Breast epithelium (tissue), 4 donors: ENCODE measurements at regions not wholly inside any gene's neighbourhood (a gene's known extent, or its start where the extent isn't known, plus 50 kb on each side); places are given as distances from the start of the nearest gene placed in this dataset.

Source experiments
- DNase-seq, 2 donors: peaks; one replicate each; pipeline ENCODE4 v3.0.0-alpha.2; 2019; ENCODE audit warnings: low spot score in 2 of 2
- H3K27ac ChIP-seq, 2 donors: fragments of 200-600 bp; sonication (generic) in 1 of 2; one replicate each; pipeline ENCODE4 v1.5.1; 2016 to 2019; ENCODE audit warnings: mild to moderate bottlenecking in 1 of 2
- H3K27me3 ChIP-seq, 2 donors: fragments of 200-600 bp; sonication (generic) in 1 of 2; one replicate each; pipeline versions ENCODE4 v1.5.1 to v1.6.0; 2017 to 2019; ENCODE audit warnings: control low read depth in 1 of 2, mild to moderate bottlenecking in 1 of 2
- H3K36me3 ChIP-seq: fragments of 200-600 bp; one replicate; pipeline ENCODE4 v1.5.1; 2019
- H3K4me1 ChIP-seq, 2 donors: fragments of 200-600 bp; sonication (generic); one replicate each; pipeline ENCODE4 v1.5.1; 2016 to 2019; ENCODE audit warnings: control low read depth in 1 of 2
- H3K4me3 ChIP-seq, 3 donors: fragments of 200-600 bp; sonication (generic); 1 replicate in 2 of 3; 2 replicates in 1 of 3; pipeline ENCODE4 v1.5.1; 2016 to 2019; ENCODE audit warnings: mild to moderate bottlenecking in 3 of 3, moderate library complexity in 2 of 3
- H3K9me3 ChIP-seq, 2 donors: fragments of 200-600 bp; sonication (generic) in 1 of 2; one replicate each; pipeline ENCODE4 v1.5.1; 2016 to 2019; ENCODE audit warnings: control low read depth in 1 of 2
- POLR2A ChIP-seq: fragments of 450-650 bp; IDR thresholded peaks from one replicate; pipeline ENCODE4 v1.6.1; 2016; ENCODE audit warnings: antibody characterized with exemption, mild to moderate bottlenecking, moderate library complexity
- POLR2AphosphoS5 ChIP-seq, 3 donors: sonication (generic); formaldehyde crosslinking; IDR thresholded peaks; one replicate each; pipeline ENCODE4 v1.6.1; 2017; ENCODE audit warnings: antibody characterized with exemption in 3 of 3
- intact Hi-C: fragments of 100-400 bp; cut with DNase I; formaldehyde crosslinking; loops from one replicate; pipeline ENCODE4 v1.15.1; 2023; ENCODE audit warnings: low total_unique reads
- TF ChIP-seq, protein P1 (sequence below), 3 donors: fragments of 450-650 bp; IDR thresholded peaks; one replicate each; pipeline ENCODE4 v1.5.1; 2016 to 2017; ENCODE audit warnings: antibody characterized with exemption in 3 of 3, mild to moderate bottlenecking in 3 of 3, moderate library complexity in 3 of 3

DNA sequence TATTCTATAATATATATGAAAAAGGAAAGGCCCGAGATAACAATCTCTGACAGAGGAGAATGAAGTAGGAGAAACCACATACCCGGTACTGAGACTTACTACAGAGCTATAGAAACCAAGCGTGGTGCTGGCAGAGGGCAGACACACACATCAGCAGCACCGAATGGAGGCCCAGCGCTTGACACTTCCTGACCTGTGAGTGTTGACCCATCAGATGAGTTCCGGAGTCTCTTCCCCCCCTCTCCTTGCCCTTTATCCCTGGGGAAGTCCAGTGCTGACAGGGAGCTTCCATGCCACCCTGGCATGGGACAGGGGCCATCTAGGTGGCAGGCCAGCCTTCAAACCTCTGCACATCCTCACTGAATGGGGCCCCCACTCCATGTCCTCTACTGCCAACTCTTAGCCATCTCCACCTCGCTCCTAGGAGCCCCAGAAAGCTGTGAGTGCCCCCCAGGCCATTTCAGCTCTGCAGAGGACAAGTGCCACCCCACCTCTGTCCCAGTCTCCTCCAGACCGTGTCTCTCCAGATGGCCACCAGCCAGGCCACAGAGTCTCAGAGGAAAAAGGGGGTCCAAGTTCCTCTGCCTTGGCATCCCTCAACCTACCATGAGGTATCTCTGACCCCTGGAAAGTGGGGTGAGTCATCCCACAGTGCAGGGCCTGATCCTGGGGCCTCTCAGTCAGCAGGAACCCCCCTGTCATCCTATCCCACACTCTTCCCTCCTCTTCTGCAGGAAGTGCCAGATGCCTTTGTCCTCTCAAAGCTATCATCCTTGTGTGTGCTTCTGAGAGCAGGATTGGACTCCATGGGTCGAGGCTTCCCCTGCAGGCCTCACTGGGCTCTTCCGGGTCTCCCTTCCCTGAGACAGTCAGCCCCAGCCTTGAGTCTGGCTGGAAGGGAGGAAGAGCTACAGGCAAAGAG lies 116.5 kb upstream of the ALDH1A3 start:
- H3K27me3 ChIP-seq = no peaks in the 10 kb centered on the region
- TF ChIP-seq POLR2A (no peak), POLR2AphosphoS5 (IDR thresholded peaks at IDR 0.05) (no peak)
- TF ChIP-seq, protein P1, sequence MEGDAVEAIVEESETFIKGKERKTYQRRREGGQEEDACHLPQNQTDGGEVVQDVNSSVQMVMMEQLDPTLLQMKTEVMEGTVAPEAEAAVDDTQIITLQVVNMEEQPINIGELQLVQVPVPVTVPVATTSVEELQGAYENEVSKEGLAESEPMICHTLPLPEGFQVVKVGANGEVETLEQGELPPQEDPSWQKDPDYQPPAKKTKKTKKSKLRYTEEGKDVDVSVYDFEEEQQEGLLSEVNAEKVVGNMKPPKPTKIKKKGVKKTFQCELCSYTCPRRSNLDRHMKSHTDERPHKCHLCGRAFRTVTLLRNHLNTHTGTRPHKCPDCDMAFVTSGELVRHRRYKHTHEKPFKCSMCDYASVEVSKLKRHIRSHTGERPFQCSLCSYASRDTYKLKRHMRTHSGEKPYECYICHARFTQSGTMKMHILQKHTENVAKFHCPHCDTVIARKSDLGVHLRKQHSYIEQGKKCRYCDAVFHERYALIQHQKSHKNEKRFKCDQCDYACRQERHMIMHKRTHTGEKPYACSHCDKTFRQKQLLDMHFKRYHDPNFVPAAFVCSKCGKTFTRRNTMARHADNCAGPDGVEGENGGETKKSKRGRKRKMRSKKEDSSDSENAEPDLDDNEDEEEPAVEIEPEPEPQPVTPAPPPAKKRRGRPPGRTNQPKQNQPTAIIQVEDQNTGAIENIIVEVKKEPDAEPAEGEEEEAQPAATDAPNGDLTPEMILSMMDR (IDR thresholded peaks at IDR 0.05) = no peak
- H3K4me1 ChIP-seq = peaks cover 0 to 5% of the 10 kb centered on the region in 2 donors
- intact Hi-C loops = no loop called here
- no peak overlapping the region for H3K4me3 ChIP-seq
- H3K27ac ChIP-seq = peak overlapping the region in 1 of 2 donors; percentile 72
- no peak for DNase-seq
- no peaks in the 10 kb centered on the region for H3K9me3 ChIP-seq
- no peaks in the 10 kb centered on the region for H3K36me3 ChIP-seq

DNA sequence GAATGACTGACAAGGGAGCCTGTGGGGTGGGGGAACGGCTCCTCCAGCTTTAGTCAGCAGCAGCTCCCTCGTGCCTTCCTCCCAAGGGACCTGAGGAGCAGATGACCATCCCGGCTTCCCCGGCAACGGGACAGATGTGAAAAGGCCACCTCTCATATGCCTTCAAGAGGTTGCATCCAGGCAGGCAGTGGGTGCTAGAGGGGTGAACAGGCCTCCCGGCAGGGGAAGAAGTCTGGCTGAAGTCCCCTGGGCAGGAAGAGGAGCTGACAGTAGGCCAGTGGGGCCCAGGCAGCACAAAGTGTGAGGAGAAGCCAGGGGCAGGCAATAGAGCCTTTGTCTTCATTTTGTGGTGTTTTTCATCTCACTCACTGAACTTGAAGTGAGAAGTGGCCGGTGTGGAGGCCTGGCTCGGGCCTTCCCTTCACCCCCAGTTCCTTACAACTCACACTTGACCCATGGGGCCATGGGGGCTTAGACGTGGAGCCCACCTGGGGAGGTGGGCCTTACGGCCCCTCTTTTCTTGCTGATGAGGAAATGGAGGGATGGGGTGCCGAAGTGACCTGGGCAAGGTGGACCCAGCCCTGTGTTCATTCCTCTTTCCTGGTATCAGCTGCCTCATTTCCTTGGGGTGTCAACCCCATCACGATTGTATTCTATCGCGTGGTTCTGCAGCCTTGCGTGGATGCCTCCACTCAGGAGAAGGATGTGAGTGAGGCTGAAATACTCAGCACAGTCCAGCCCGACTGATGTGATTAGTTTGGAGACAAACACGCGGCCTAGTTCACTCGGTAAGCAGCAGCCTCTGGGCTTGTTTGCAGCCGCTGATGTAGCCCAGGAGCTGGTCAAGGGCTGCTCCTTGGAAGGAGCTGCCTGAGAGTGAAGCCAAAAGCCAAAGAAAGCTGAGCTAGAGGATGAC lies 115.5 kb upstream of the ALDH1A3 start:
- intact Hi-C loops = no loop called here

DNA sequence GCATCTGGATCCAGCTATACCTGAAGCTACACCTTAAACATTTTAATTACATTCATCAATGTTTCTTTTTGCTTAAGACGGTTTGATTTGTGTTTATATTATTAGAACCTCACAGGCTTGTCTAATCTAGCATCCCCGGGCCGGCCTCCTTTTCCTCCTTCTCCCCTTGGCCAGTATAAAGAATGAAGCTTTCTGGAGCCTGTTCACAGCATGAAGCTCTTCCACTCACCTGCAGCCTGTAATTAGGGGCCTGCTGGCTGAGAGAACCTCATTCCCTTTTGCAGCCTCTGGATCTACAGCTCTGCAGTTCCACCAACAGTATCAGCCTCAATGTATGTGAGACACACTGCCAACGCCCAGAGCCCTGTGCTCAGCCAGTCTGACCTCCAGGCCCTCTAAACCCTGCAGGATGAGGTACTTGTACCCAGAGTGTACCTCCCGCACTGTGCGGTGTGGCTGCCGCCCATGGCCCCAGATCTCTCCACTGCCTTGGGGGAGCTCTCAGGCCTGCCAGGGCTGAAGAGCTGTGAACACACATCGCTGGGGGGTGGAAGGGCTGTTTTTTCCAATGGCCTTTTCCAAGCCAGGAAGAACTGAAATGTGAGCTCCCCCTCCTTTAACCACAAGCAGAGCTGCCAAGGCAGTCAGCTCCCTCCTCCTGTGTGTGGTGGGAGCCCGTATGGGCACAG lies 114.7 kb upstream of the ALDH1A3 start:
- Histone ChIP-seq H3K4me3 (no peak overlapping the region), H3K4me1 (peaks cover 0 to 5% of the 10 kb centered on the region in 2 donors), H3K27me3 (no peaks in the 10 kb centered on the region), H3K9me3 (no peaks in the 10 kb centered on the region), H3K36me3 (no peaks in the 10 kb centered on the region), H3K27ac (peak overlapping the region; percentile 20 to 80)
- intact Hi-C loops = no loop called here
- no peak for TF ChIP-seq POLR2A
- TF ChIP-seq, protein P1 (IDR thresholded peaks at IDR 0.05) = no peak
- TF ChIP-seq POLR2AphosphoS5 (IDR thresholded peaks at IDR 0.05) = no peak
- DNase-seq = peak in 1 of 2 donors; percentile 38

More for the DNA sequence above, 115.5 kb upstream of the ALDH1A3 start:
- Histone ChIP-seq H3K4me1 (peaks cover 0 to 5% of the 10 kb centered on the region in 2 donors), H3K27me3 (no peaks in the 10 kb centered on the region), H3K9me3 (no peaks in the 10 kb centered on the region), H3K27ac (peak overlapping the region; percentile 6 to 72), H3K36me3 (no peaks in the 10 kb centered on the region), H3K4me3 (no peak overlapping the region)
- DNase-seq = no peak
- TF ChIP-seq POLR2AphosphoS5 (IDR thresholded peaks at IDR 0.05) (no peak), POLR2A (no peak)
- TF ChIP-seq, protein P1 (IDR thresholded peaks at IDR 0.05) = no peak

DNA sequence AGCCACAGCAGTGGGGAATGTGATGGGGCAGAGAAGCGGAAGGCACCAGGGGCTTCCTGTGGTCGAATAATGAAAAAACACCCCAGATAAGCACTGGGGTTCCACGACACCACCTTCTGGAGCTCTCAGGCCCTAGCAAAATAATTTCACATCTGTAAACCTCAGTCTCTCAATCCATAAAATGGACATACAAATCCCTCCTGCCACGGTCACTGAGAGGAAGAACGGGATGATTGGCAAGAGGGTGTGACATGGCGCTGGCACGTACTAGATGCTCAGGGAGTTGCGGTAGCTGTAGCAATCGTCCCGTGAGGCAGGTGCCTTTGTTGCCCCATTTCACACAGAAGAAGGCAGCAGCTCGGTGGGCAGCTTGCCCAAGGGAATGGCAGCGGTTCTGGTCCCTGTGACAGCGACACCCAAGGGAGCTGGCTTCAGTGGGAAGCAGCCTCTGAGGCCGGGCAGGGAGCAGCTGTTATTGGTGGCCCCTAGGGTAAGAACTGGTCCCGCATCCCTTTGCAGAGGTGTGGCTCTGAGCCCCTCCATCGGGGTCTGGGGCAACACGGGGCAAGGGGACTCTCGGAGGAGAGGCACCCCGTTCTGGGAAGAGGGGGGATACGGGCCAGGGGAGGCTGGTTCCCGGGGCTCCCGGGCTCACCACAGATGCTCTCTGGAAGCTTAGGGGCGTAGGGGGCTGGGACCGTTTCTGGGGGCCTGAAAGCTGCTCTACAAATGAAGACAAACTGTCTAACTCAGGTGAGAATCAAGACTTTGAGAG lies 114.0 kb upstream of the ALDH1A3 start:
- H3K9me3 ChIP-seq = no peaks in the 10 kb centered on the region
- DNase-seq = peak in 1 of 2 donors; percentile 45
- TF ChIP-seq POLR2AphosphoS5 (IDR thresholded peaks at IDR 0.05) (no peak), POLR2A (no peak)
- TF ChIP-seq, protein P1 (IDR thresholded peaks at IDR 0.05) = no peak
- H3K36me3 ChIP-seq = no peaks in the 10 kb centered on the region
- H3K4me1 ChIP-seq = peaks cover 0 to 5% of the 10 kb centered on the region in 2 donors
- H3K27me3 ChIP-seq = no peaks in the 10 kb centered on the region
- H3K4me3 ChIP-seq = no peak overlapping the region
- intact Hi-C loops = no loop called here
- H3K27ac ChIP-seq = peak overlapping the region; percentile 20 to 80
